ENCODE measurements at regions not wholly inside any gene's neighbourhood (a gene's known extent, or its start where the extent isn't known, plus 50 kb on each side); places are given as distances from the start of the nearest gene placed in this dataset.
A peak's percentile ranks its signal among the peaks of the same experiment; 100 is the strongest.
"Not testable (repeated sequence)": the region's sequence is repeated elsewhere in the genome, so short reads cannot be mapped to it uniquely, and the experiment has no call there.

- Mint-ChIP-seq H3K4me1 (peaks cover 3 to 13% (median 8%) of the 10 kb centered on the region in 4 donors), H3K9me3 (no peaks in the 10 kb centered on the region), H3K4me3 (peak overlapping the region in 6 of 8 donors; percentile 5 to 80 (median 66)), H3K36me3 (peaks cover 3 to 7% of the 10 kb centered on the region in 2 donors), H3K27ac (peak overlapping the region in 1 of 7 donors; percentile 91), H3K27me3 (peaks cover 3 to 9% of the 10 kb centered on the region in 2 donors)
- H3K27ac ChIP-seq (ENCODE audit: low read depth, low read length): no peak overlapping the region
- DNase-seq: no peak
- intact Hi-C loops (cut with micrococcal nuclease): no loop called here
- H3K27me3 ChIP-seq (ENCODE audit: insufficient read depth, low read length): no peaks in the 10 kb centered on the region
- ChIA-PET CTCF (ENCODE audit: partially characterized antibody) (no interaction called here), POLR2A (ENCODE audit: partially characterized antibody) (interaction anchor here (1.9 kb wide), 1 partner anchor 21 kb away, joined by 8 read pairs; no protein-coding TSS in a partner anchor)
- no peak overlapping the region for H3K4me3 ChIP-seq (ENCODE audit: low read length in 2 of 2)
- no peaks in the 10 kb centered on the region for H3K36me3 ChIP-seq (ENCODE audit: insufficient read depth, low read length)
- H3K9me3 ChIP-seq (ENCODE audit: control insufficient read depth in 1 of 2, low read length in 2 of 2): no peaks in the 10 kb centered on the region
- peaks cover 9% of the 10 kb centered on the region for H3K4me1 ChIP-seq (ENCODE audit: insufficient read depth, low read length)
Measured at GRCh38 chr1:161421456-161421855, 53.8 kb upstream of the CFAP126 start.

GRCh38 chr1:161420763-161421455, 53.2 kb upstream of the CFAP126 start:
- intact Hi-C loops (cut with micrococcal nuclease): no loop called here
- H3K4me1 ChIP-seq (ENCODE audit: insufficient read depth, low read length): peaks cover 9% of the 10 kb centered on the region
- CTCF ChIA-PET (ENCODE audit: partially characterized antibody): interaction anchor here (1.0 kb wide), 1 partner anchor 16 kb away, joined by 3 read pairs; no protein-coding TSS in a partner anchor
- Mint-ChIP-seq H3K9me3 (no peaks in the 10 kb centered on the region), H3K36me3 (peaks cover 3 to 7% of the 10 kb centered on the region in 2 donors), H3K27me3 (peaks cover 4 to 7% of the 10 kb centered on the region in 2 donors), H3K4me3 (peak overlapping the region in 2 of 8 donors; percentile 31 to 36), H3K4me1 (peaks cover 3 to 13% (median 8%) of the 10 kb centered on the region in 4 donors), H3K27ac (no peak overlapping the region)
- H3K36me3 ChIP-seq (ENCODE audit: insufficient read depth, low read length): no peaks in the 10 kb centered on the region
- no peak overlapping the region for H3K27ac ChIP-seq (ENCODE audit: low read depth, low read length)
- no peaks in the 10 kb centered on the region for H3K9me3 ChIP-seq (ENCODE audit: control insufficient read depth in 1 of 2, low read length in 2 of 2)
- H3K4me3 ChIP-seq (ENCODE audit: low read length in 2 of 2): no peak overlapping the region
- no peak for DNase-seq
- H3K27me3 ChIP-seq (ENCODE audit: insufficient read depth, low read length): no peaks in the 10 kb centered on the region
- POLR2A ChIA-PET (ENCODE audit: partially characterized antibody): interaction anchor here (1.9 kb wide), 1 partner anchor 21 kb away, joined by 8 read pairs; no protein-coding TSS in a partner anchor

- H3K27me3 Mint-ChIP-seq; DNase-seq; H3K27ac Mint-ChIP-seq; H3K9me3 ChIP-seq (ENCODE audit: control insufficient read depth in 1 of 2, low read length in 2 of 2); H3K4me3 Mint-ChIP-seq; H3K27ac ChIP-seq (ENCODE audit: low read depth, low read length); H3K36me3 Mint-ChIP-seq; H3K4me1 ChIP-seq (ENCODE audit: insufficient read depth, low read length); POLR2A ChIA-PET (ENCODE audit: partially characterized antibody); intact Hi-C loops (cut with micrococcal nuclease); H3K36me3 ChIP-seq (ENCODE audit: insufficient read depth, low read length); H3K4me3 ChIP-seq (ENCODE audit: low read length in 2 of 2); CTCF ChIA-PET (ENCODE audit: partially characterized antibody); H3K27me3 ChIP-seq (ENCODE audit: insufficient read depth, low read length); H3K9me3 Mint-ChIP-seq: not testable (repeated sequence)
- H3K4me1 Mint-ChIP-seq: peaks cover 3 to 10% (median 5%) of the 10 kb centered on the region in 4 donors
Measured at GRCh38 chr1:161417536-161417935, 49.9 kb upstream of the CFAP126 start.
